ENCODE measurements at regions not wholly inside any gene's neighbourhood (a gene's known extent, or its start where the extent isn't known, plus 50 kb on each side); places are given as distances from the start of the nearest gene placed in this dataset.

DNA sequence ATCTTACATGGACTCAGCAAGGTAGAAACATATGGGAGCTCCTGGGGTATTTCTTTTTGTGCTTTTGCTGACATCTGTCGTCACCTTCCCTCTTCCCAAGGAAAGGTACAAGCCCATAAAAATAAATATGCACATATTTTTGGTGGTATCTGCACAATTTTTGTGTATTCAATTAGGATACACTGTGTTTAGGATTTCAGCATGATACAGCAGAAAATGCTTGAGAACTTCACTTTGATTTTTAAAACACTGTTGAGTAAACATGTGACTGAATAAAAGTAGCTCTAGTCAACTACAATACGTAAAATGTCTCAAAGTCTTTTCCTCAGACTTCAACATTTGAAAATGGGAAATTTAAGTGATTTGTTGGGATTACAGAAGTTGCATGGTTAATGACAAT is 99.4 kb upstream of the SPANXC start:
- Histone ChIP-seq H3K9me3 (ENCODE audit: control extremely low read depth in 1 of 5, control insufficient read depth in 4 of 5, insufficient read depth in 2 of 5, low read depth in 1 of 5, low read length in 4 of 5) (no peaks in the 10 kb centered on the region), H3K4me1 (ENCODE audit: control extremely low read depth in 1 of 4, control insufficient read depth in 4 of 4, insufficient read depth in 4 of 4, low read length in 3 of 4) (no peaks in the 10 kb centered on the region), H3K27ac (ENCODE audit: insufficient read depth in 1 of 2, low read depth in 1 of 2, low read length in 2 of 2, poor library complexity in 1 of 2, severe bottlenecking in 2 of 2) (no peak overlapping the region), H3K36me3 (ENCODE audit: control insufficient read depth in 4 of 4, insufficient read depth in 4 of 4, low read length in 3 of 4) (no peaks in the 10 kb centered on the region), H3K4me3 (ENCODE audit: control insufficient read depth in 1 of 7, extremely low read depth in 1 of 7, insufficient read depth in 4 of 7, low read depth in 2 of 7, low read length in 6 of 7) (no peak overlapping the region), H3K27me3 (replicated peaks in 2 of 5; ENCODE audit: control insufficient read depth in 4 of 5, insufficient read depth in 5 of 5, low read length in 4 of 5) (no peaks in the 10 kb centered on the region)
- POLR2A ChIA-PET = no interaction called here
- CTCF ChIA-PET = no interaction called here
- DNase-seq = no peak
- WGBS (ENCODE audit: insufficient coverage) = 100% methylated on average over 1 of the region's 2 CpGs

DNA sequence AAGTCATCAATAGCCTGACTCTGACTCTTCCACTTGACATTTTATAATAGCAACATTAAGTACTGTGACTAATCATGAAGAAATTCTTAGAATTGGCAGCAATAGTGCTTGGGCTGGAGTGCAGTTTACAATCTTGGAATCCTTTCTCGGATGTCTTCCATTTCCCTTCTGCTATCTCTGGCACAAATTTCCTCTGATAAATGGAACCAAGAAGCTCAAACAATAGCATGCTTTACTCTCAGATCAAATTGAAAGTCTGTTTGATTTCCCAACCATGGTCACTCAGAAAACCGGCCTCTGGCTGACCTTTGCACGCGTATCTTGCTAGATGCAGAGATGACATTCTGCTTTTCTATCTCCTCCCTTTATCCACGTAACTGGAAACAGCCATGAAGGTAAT is 99.0 kb upstream of the SPANXC start:
- no peaks in the 10 kb centered on the region for H3K4me1 ChIP-seq (ENCODE audit: control extremely low read depth in 1 of 4, control insufficient read depth in 4 of 4, insufficient read depth in 4 of 4, low read length in 3 of 4)
- H3K27me3 ChIP-seq (replicated peaks in 2 of 5; ENCODE audit: control insufficient read depth in 4 of 5, insufficient read depth in 5 of 5, low read length in 4 of 5) = no peaks in the 10 kb centered on the region
- no peaks in the 10 kb centered on the region for H3K36me3 ChIP-seq (ENCODE audit: control insufficient read depth in 4 of 4, insufficient read depth in 4 of 4, low read length in 3 of 4)
- no peaks in the 10 kb centered on the region for H3K9me3 ChIP-seq (ENCODE audit: control extremely low read depth in 1 of 5, control insufficient read depth in 4 of 5, insufficient read depth in 2 of 5, low read depth in 1 of 5, low read length in 4 of 5)
- POLR2A ChIA-PET = no interaction called here
- 93% methylated on average over 4 of the region's 5 CpGs for WGBS (ENCODE audit: insufficient coverage)
- CTCF ChIA-PET = no interaction called here
- no peak overlapping the region for H3K4me3 ChIP-seq (ENCODE audit: control insufficient read depth in 1 of 7, extremely low read depth in 1 of 7, insufficient read depth in 4 of 7, low read depth in 2 of 7, low read length in 6 of 7)
- H3K27ac ChIP-seq (ENCODE audit: insufficient read depth in 1 of 2, low read depth in 1 of 2, low read length in 2 of 2, poor library complexity in 1 of 2, severe bottlenecking in 2 of 2) = no peak overlapping the region
- no peak for DNase-seq

DNA sequence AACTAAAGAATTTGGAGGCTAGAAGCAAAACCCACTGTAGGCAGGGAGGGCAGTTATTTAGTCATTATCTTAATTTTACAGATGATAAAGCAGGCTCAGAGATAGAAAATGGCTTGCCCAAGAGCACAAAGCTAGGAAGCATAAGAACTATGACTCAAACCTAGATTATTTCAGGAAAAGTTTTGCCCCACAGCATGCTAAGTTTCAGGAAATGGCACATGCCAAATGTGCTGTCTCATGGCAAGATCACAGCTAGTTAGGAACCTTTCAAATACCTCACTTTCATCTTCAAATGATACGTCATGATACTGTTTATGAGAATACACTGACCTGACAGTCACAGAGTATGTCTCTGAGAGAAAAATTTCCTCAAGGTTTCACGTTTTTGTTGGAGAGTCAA is 78.5 kb upstream of the SPANXC start:
- ChIA-PET POLR2A (no interaction called here), CTCF (no interaction called here)
- no peak overlapping the region for H3K4me3 ChIP-seq (ENCODE audit: control insufficient read depth in 1 of 7, extremely low read depth in 1 of 7, insufficient read depth in 4 of 7, low read depth in 2 of 7, low read length in 6 of 7)
- no peaks in the 10 kb centered on the region for H3K36me3 ChIP-seq (ENCODE audit: control insufficient read depth in 4 of 4, insufficient read depth in 4 of 4, low read length in 3 of 4)
- no peaks in the 10 kb centered on the region for H3K9me3 ChIP-seq (ENCODE audit: control extremely low read depth in 1 of 5, control insufficient read depth in 4 of 5, insufficient read depth in 2 of 5, low read depth in 1 of 5, low read length in 4 of 5)
- WGBS (ENCODE audit: insufficient coverage) = 80% methylated on average over 1 of the region's 2 CpGs
- DNase-seq = no peak
- no peak overlapping the region for H3K27ac ChIP-seq (ENCODE audit: insufficient read depth in 1 of 2, low read depth in 1 of 2, low read length in 2 of 2, poor library complexity in 1 of 2, severe bottlenecking in 2 of 2)
- no peaks in the 10 kb centered on the region for H3K27me3 ChIP-seq (replicated peaks in 2 of 5; ENCODE audit: control insufficient read depth in 4 of 5, insufficient read depth in 5 of 5, low read length in 4 of 5)
- H3K4me1 ChIP-seq (ENCODE audit: control extremely low read depth in 1 of 4, control insufficient read depth in 4 of 4, insufficient read depth in 4 of 4, low read length in 3 of 4) = no peaks in the 10 kb centered on the region

DNA sequence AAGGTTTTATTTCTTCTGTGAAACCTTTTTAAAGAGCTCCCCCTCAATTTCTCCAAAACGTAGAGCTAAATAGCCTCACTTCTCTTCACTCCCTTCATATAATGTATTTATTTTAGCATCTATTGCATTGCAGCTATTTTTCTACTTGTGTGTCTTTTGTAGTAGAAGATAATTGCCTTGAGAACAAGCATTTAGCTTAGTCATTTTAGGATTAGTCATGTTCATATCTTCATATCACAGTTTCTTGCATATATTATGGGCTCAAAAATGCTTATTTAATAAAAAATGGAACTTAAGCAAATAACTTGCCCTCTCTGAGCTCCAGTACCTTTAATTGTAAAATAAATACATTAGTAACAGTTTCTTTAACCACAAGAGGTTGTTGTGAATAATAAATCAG is 72.1 kb upstream of the SPANXC start:
- no CpG with 5 or more reads among the region's 1 CpG for WGBS (ENCODE audit: insufficient coverage)
- no peaks in the 10 kb centered on the region for H3K9me3 ChIP-seq (ENCODE audit: control extremely low read depth in 1 of 5, control insufficient read depth in 4 of 5, insufficient read depth in 2 of 5, low read depth in 1 of 5, low read length in 4 of 5)
- H3K27ac ChIP-seq (ENCODE audit: insufficient read depth in 1 of 2, low read depth in 1 of 2, low read length in 2 of 2, poor library complexity in 1 of 2, severe bottlenecking in 2 of 2) = no peak overlapping the region
- CTCF ChIA-PET = no interaction called here
- POLR2A ChIA-PET = no interaction called here
- H3K4me3 ChIP-seq (ENCODE audit: control insufficient read depth in 1 of 7, extremely low read depth in 1 of 7, insufficient read depth in 4 of 7, low read depth in 2 of 7, low read length in 6 of 7) = no peak overlapping the region
- H3K4me1 ChIP-seq (ENCODE audit: control extremely low read depth in 1 of 4, control insufficient read depth in 4 of 4, insufficient read depth in 4 of 4, low read length in 3 of 4) = no peaks in the 10 kb centered on the region
- DNase-seq = no peak
- H3K36me3 ChIP-seq (ENCODE audit: control insufficient read depth in 4 of 4, insufficient read depth in 4 of 4, low read length in 3 of 4) = no peaks in the 10 kb centered on the region
- no peaks in the 10 kb centered on the region for H3K27me3 ChIP-seq (replicated peaks in 2 of 5; ENCODE audit: control insufficient read depth in 4 of 5, insufficient read depth in 5 of 5, low read length in 4 of 5)

DNA sequence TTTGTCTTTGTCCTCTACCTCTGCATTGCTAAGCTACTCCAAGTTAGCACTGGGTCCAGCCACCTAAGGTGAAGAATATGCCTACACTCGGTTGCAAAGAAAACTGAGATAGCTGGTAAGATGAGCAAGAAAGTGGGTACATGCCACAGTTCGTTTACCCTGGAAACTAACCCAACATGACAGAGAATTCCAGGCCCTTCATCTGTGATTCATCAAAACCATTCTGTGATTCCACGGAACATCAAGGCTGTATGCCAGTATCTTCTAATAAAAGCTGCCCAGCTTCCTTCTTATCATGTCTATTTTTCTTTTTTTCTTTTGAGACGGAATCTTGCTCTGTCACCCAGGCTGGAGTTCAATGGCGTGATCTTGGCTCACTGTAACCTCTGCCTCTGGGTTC is 58.7 kb upstream of the SPANXC start:
- H3K4me3 ChIP-seq (ENCODE audit: control insufficient read depth in 1 of 7, extremely low read depth in 1 of 7, insufficient read depth in 4 of 7, low read depth in 2 of 7, low read length in 6 of 7) = no peak overlapping the region
- H3K27ac ChIP-seq (ENCODE audit: insufficient read depth in 1 of 2, low read depth in 1 of 2, low read length in 2 of 2, poor library complexity in 1 of 2, severe bottlenecking in 2 of 2) = no peak overlapping the region
- POLR2A ChIA-PET = no interaction called here
- no peaks in the 10 kb centered on the region for H3K36me3 ChIP-seq (ENCODE audit: control insufficient read depth in 4 of 4, insufficient read depth in 4 of 4, low read length in 3 of 4)
- no peaks in the 10 kb centered on the region for H3K9me3 ChIP-seq (ENCODE audit: control extremely low read depth in 1 of 5, control insufficient read depth in 4 of 5, insufficient read depth in 2 of 5, low read depth in 1 of 5, low read length in 4 of 5)
- H3K27me3 ChIP-seq (replicated peaks in 2 of 5; ENCODE audit: control insufficient read depth in 4 of 5, insufficient read depth in 5 of 5, low read length in 4 of 5) = no peaks in the 10 kb centered on the region
- CTCF ChIA-PET = no interaction called here
- no peaks in the 10 kb centered on the region for H3K4me1 ChIP-seq (ENCODE audit: control extremely low read depth in 1 of 4, control insufficient read depth in 4 of 4, insufficient read depth in 4 of 4, low read length in 3 of 4)
- WGBS (ENCODE audit: insufficient coverage) = 80% methylated on average over 4 of the region's 5 CpGs
- DNase-seq = no peak
